ENCODE measurements at regions not wholly inside any gene's neighbourhood (a gene's known extent, or its start where the extent isn't known, plus 50 kb on each side); places are given as distances from the start of the nearest gene placed in this dataset.

DNA sequence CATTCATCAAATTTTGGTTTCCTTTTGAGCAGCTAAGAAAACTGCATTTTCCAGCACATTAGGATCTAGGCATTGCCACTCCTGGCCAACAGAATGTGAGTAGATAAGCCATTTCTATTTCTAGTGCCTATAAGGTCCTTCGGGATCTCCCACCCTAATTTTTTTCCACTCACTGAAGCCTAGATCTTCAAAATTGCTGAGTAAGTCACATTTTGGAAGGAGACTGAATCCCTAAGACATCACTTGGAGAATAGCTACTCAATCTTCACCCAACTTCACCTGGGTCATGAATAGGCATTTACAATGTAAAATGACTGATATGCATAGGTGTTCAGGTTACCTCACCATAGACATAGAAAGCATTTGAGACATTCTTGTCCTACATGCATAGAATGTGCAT is 548.1 kb upstream of the GYPC start:
- TF ChIP-seq, protein P1, sequence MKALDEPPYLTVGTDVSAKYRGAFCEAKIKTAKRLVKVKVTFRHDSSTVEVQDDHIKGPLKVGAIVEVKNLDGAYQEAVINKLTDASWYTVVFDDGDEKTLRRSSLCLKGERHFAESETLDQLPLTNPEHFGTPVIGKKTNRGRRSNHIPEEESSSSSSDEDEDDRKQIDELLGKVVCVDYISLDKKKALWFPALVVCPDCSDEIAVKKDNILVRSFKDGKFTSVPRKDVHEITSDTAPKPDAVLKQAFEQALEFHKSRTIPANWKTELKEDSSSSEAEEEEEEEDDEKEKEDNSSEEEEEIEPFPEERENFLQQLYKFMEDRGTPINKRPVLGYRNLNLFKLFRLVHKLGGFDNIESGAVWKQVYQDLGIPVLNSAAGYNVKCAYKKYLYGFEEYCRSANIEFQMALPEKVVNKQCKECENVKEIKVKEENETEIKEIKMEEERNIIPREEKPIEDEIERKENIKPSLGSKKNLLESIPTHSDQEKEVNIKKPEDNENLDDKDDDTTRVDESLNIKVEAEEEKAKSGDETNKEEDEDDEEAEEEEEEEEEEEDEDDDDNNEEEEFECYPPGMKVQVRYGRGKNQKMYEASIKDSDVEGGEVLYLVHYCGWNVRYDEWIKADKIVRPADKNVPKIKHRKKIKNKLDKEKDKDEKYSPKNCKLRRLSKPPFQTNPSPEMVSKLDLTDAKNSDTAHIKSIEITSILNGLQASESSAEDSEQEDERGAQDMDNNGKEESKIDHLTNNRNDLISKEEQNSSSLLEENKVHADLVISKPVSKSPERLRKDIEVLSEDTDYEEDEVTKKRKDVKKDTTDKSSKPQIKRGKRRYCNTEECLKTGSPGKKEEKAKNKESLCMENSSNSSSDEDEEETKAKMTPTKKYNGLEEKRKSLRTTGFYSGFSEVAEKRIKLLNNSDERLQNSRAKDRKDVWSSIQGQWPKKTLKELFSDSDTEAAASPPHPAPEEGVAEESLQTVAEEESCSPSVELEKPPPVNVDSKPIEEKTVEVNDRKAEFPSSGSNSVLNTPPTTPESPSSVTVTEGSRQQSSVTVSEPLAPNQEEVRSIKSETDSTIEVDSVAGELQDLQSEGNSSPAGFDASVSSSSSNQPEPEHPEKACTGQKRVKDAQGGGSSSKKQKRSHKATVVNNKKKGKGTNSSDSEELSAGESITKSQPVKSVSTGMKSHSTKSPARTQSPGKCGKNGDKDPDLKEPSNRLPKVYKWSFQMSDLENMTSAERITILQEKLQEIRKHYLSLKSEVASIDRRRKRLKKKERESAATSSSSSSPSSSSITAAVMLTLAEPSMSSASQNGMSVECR (CRISPR knock-in tag; IDR thresholded peaks at IDR 0.05; ENCODE audit: borderline replicate concordance), result no peak
- TF ChIP-seq, protein P2, sequence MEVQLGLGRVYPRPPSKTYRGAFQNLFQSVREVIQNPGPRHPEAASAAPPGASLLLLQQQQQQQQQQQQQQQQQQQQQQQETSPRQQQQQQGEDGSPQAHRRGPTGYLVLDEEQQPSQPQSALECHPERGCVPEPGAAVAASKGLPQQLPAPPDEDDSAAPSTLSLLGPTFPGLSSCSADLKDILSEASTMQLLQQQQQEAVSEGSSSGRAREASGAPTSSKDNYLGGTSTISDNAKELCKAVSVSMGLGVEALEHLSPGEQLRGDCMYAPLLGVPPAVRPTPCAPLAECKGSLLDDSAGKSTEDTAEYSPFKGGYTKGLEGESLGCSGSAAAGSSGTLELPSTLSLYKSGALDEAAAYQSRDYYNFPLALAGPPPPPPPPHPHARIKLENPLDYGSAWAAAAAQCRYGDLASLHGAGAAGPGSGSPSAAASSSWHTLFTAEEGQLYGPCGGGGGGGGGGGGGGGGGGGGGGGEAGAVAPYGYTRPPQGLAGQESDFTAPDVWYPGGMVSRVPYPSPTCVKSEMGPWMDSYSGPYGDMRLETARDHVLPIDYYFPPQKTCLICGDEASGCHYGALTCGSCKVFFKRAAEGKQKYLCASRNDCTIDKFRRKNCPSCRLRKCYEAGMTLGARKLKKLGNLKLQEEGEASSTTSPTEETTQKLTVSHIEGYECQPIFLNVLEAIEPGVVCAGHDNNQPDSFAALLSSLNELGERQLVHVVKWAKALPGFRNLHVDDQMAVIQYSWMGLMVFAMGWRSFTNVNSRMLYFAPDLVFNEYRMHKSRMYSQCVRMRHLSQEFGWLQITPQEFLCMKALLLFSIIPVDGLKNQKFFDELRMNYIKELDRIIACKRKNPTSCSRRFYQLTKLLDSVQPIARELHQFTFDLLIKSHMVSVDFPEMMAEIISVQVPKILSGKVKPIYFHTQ (CRISPR knock-in tag; IDR thresholded peaks at IDR 0.05), result no peak
- TF ChIP-seq, protein P3, sequence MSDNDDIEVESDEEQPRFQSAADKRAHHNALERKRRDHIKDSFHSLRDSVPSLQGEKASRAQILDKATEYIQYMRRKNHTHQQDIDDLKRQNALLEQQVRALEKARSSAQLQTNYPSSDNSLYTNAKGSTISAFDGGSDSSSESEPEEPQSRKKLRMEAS (CRISPR knock-in tag; IDR thresholded peaks at IDR 0.05), result no peak
- TF ChIP-seq, protein P4, sequence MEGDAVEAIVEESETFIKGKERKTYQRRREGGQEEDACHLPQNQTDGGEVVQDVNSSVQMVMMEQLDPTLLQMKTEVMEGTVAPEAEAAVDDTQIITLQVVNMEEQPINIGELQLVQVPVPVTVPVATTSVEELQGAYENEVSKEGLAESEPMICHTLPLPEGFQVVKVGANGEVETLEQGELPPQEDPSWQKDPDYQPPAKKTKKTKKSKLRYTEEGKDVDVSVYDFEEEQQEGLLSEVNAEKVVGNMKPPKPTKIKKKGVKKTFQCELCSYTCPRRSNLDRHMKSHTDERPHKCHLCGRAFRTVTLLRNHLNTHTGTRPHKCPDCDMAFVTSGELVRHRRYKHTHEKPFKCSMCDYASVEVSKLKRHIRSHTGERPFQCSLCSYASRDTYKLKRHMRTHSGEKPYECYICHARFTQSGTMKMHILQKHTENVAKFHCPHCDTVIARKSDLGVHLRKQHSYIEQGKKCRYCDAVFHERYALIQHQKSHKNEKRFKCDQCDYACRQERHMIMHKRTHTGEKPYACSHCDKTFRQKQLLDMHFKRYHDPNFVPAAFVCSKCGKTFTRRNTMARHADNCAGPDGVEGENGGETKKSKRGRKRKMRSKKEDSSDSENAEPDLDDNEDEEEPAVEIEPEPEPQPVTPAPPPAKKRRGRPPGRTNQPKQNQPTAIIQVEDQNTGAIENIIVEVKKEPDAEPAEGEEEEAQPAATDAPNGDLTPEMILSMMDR (IDR thresholded peaks at IDR 0.05), result no peak
- TF ChIP-seq ZNF423 (CRISPR knock-in tag; IDR thresholded peaks at IDR 0.05), result no peak
- TF ChIP-seq, protein P5, sequence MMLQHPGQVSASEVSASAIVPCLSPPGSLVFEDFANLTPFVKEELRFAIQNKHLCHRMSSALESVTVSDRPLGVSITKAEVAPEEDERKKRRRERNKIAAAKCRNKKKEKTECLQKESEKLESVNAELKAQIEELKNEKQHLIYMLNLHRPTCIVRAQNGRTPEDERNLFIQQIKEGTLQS (CRISPR knock-in tag; conservative IDR thresholded peaks at IDR 0.05), result no peak

Measured in WTC11 (cell line).